HG03045 (cell line): ENCODE measurements at regions not wholly inside any gene's neighbourhood (a gene's known extent, or its start where the extent isn't known, plus 50 kb on each side); places are given as distances from the start of the nearest gene placed in this dataset.
"Not testable (repeated sequence)": the region's sequence is repeated elsewhere in the genome, so short reads cannot be mapped to it uniquely, and the experiment has no call there.

Experiments used
- ATAC-seq: cut with Tn5 transposase; IDR thresholded peaks from one replicate; pipeline ENCODE4 v1.9.1; 2021; ENCODE audit warnings: mild to moderate bottlenecking, moderate library complexity; ENCODE audit not compliant: unreplicated experiment

- no peak for ATAC-seq
These were observed 416.5 kb upstream of the ZEB2 start for GRCh38 chr2:144936442-144936841.

- ATAC-seq = no peak
These were observed 415.8 kb upstream of the ZEB2 start for GRCh38 chr2:144935736-144936135.

- ATAC-seq = no peak
These were observed 415.3 kb upstream of the ZEB2 start for GRCh38 chr2:144935191-144935590.

GRCh38 chr2:144931960-144932359, 412.0 kb upstream of the ZEB2 start:
- no peak for ATAC-seq

- ATAC-seq = no peak
These were observed 411.6 kb upstream of the ZEB2 start for GRCh38 chr2:144931480-144931879.

- ATAC-seq = no peak
These were observed 407.5 kb upstream of the ZEB2 start for GRCh38 chr2:144927429-144927828.

- ATAC-seq = no peak
These were observed 406.0 kb upstream of the ZEB2 start for GRCh38 chr2:144925886-144926285.

- ATAC-seq = no peak
These were observed 404.9 kb upstream of the ZEB2 start for GRCh38 chr2:144924827-144925226.

GRCh38 chr2:144922519-144922918, 402.6 kb upstream of the ZEB2 start:
- ATAC-seq = no peak

GRCh38 chr2:144920755-144921530, 401.0 kb upstream of the ZEB2 start:
- no peak for ATAC-seq

GRCh38 chr2:144914622-144915318, 394.9 kb upstream of the ZEB2 start:
- ATAC-seq = no peak

GRCh38 chr2:144914113-144914512, 394.2 kb upstream of the ZEB2 start:
- ATAC-seq = no peak

GRCh38 chr2:144912206-144912605, 392.3 kb upstream of the ZEB2 start:
- ATAC-seq = no peak

- no peak for ATAC-seq
These were observed 386.0 kb upstream of the ZEB2 start for GRCh38 chr2:144905956-144906355.

- ATAC-seq = no peak
These were observed 384.7 kb upstream of the ZEB2 start for GRCh38 chr2:144904612-144905011.

GRCh38 chr2:144903045-144903444, 383.1 kb upstream of the ZEB2 start:
- not testable (repeated sequence) for ATAC-seq

GRCh38 chr2:144901386-144901785, 381.5 kb upstream of the ZEB2 start:
- not testable (repeated sequence) for ATAC-seq

GRCh38 chr2:144896341-144896740, 376.4 kb upstream of the ZEB2 start:
- no peak for ATAC-seq

GRCh38 chr2:144894612-144895599, 375.0 kb upstream of the ZEB2 start:
- ATAC-seq = no peak

GRCh38 chr2:144893464-144893863, 373.5 kb upstream of the ZEB2 start:
- ATAC-seq = no peak

GRCh38 chr2:144890828-144891227, 370.9 kb upstream of the ZEB2 start:
- no peak for ATAC-seq
